ENCODE measurements at regions not wholly inside any gene's neighbourhood (a gene's known extent, or its start where the extent isn't known, plus 50 kb on each side); places are given as distances from the start of the nearest gene placed in this dataset.

DNA sequence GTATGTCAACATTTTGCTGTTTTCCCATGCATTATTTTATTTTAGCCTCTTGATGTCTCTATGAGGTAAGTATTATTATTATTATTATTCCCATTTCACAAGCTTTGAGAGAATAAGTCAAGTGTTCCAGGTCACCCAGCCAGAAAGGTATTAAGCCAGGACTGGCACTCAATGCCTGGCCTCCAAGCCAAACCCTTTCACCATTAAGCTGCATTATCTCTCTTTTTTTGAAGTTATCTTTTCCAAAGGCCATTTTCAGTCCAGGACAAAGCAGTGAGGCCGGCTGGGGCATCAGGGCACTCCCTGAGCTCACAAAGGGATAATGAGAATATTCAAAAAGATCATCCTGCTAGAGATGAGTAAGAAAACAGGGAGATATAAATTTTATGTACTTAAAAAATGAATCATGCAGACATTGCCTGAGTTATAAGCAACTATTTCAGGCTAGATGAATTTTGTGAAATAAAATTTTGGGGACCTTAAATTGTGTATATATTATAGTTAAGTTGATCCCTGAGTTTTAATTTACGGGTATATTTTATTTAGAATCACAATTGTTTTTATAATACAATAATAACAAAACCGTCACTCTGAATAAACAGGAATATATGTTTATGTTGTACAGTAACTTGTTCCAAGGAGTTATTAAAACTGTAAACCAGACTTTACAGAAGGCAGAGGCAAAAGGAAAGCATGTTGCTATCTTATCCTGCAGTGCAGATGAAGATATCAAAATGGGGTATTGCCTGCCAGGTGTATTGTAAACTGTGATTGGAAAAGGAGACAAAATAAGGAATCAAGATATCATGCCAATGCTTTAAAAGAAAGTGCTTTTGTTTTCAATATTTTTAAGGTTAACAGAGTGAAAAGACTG lies 51.3 kb upstream of the CAV2 start:
- peaks cover 0 to 54% (median 9%) of the 10 kb centered on the region in 3 donors for H3K4me1 ChIP-seq
- H3K27ac ChIP-seq, result peak overlapping the region; percentile 43 to 77 (median 62)

DNA sequence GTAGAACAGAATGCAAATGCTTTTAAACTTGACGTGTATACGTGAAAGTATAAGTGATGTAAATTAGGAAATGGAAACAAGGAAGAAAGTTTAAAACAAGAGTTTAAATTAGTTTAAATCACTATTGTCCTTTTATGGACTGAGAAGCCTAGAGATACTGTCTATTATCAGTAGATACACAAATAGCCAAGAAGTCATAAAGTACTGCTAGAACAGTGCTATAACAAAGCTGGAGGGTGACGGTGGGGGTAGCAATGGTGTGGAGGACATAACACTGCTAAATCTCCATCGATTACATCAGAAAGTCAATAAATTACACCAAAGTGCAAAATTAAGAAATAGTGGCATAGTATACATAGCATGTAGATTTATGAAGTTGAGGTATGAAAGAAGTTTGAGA lies 50.1 kb upstream of the CAV2 start:
- ATAC-seq, result no peak
- Histone ChIP-seq H3K4me1 (peaks cover 0 to 52% (median 9%) of the 10 kb centered on the region in 3 donors), H3K27ac (peak overlapping the region; percentile 29 to 77 (median 64)), H3K27me3 (no peaks in the 10 kb centered on the region), H3K36me3 (no peaks in the 10 kb centered on the region), H3K9me3 (no peaks in the 10 kb centered on the region), H3K4me3 (no peak overlapping the region)
- 38 to 84% methylated on average over 2 to 4 of the region's 4 CpGs for WGBS, 2 donors (ENCODE audit: low coverage in 1 of 2)
- TF ChIP-seq POLR2AphosphoS5 (IDR thresholded peaks at IDR 0.05) (no peak), EP300 (IDR thresholded peaks at IDR 0.05) (no peak), POLR2A (IDR thresholded peaks at IDR 0.05) (no peak)
- TF ChIP-seq, protein P1, sequence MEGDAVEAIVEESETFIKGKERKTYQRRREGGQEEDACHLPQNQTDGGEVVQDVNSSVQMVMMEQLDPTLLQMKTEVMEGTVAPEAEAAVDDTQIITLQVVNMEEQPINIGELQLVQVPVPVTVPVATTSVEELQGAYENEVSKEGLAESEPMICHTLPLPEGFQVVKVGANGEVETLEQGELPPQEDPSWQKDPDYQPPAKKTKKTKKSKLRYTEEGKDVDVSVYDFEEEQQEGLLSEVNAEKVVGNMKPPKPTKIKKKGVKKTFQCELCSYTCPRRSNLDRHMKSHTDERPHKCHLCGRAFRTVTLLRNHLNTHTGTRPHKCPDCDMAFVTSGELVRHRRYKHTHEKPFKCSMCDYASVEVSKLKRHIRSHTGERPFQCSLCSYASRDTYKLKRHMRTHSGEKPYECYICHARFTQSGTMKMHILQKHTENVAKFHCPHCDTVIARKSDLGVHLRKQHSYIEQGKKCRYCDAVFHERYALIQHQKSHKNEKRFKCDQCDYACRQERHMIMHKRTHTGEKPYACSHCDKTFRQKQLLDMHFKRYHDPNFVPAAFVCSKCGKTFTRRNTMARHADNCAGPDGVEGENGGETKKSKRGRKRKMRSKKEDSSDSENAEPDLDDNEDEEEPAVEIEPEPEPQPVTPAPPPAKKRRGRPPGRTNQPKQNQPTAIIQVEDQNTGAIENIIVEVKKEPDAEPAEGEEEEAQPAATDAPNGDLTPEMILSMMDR (IDR thresholded peaks at IDR 0.05), result no peak

More for the DNA sequence above, 51.3 kb upstream of the CAV2 start:
- TF ChIP-seq POLR2A (IDR thresholded peaks at IDR 0.05) (no peak), EP300 (IDR thresholded peaks at IDR 0.05) (no peak)
- WGBS, 2 donors (ENCODE audit: low coverage in 1 of 2), result 14 to 37% methylated on average over 3 of the region's 3 CpGs
- H3K27me3 ChIP-seq, result no peaks in the 10 kb centered on the region
- H3K36me3 ChIP-seq, result no peaks in the 10 kb centered on the region
- no peak overlapping the region for H3K4me3 ChIP-seq
- no peak for ATAC-seq
- no peaks in the 10 kb centered on the region for H3K9me3 ChIP-seq

Small RNAs in the stretch of these regions (small RNA-seq; reads per million reads assigned to genes)
- gene RF00017, result 0 reads per million in 4 donors
